Upper lobe of right lung (tissue), 1 donor: ENCODE measurements at regions not wholly inside any gene's neighbourhood (a gene's known extent, or its start where the extent isn't known, plus 50 kb on each side); places are given as distances from the start of the nearest gene placed in this dataset.

ENCODE experiments used
- ATAC-seq: fragments of 200-7000 bp; cut with Tn5 transposase; one replicate; pipeline ENCODE4 v1.9.1; 2020; ENCODE audit warnings: mild to moderate bottlenecking, moderate library complexity
- DNase-seq: peaks from one replicate; pipeline ENCODE4 v3.0.0-alpha.2; 2020
- H3K27ac ChIP-seq: fragments of 200-600 bp; one replicate; pipeline ENCODE4 v1.8.0; 2022
- H3K27me3 ChIP-seq: fragments of 200-600 bp; one replicate; pipeline ENCODE4 v1.8.0; 2022; ENCODE audit warnings: mild to moderate bottlenecking
- H3K36me3 ChIP-seq: fragments of 200-600 bp; one replicate; pipeline ENCODE4 v1.8.0; 2022
- H3K4me1 ChIP-seq: fragments of 200-600 bp; one replicate; pipeline ENCODE4 v1.8.0; 2022
- H3K4me3 ChIP-seq: fragments of 200-600 bp; one replicate; pipeline ENCODE4 v1.8.0; 2022; ENCODE audit warnings: mild to moderate bottlenecking
- H3K9me3 ChIP-seq: fragments of 200-600 bp; one replicate; pipeline ENCODE4 v1.8.0; 2022
- intact Hi-C: fragments of 100-400 bp; cut with DNase I; formaldehyde crosslinking; loops from one replicate; pipeline ENCODE4 v1.11.0; 2022
- TF ChIP-seq, protein P1 (sequence below): fragments of 200-600 bp; IDR thresholded peaks from one replicate; pipeline ENCODE4 v1.8.0; 2022; ENCODE audit warnings: antibody characterized with exemption
- donor health status: DM: no; HTN: yes; CAD: no; lungs with severe emphysema.

DNA sequence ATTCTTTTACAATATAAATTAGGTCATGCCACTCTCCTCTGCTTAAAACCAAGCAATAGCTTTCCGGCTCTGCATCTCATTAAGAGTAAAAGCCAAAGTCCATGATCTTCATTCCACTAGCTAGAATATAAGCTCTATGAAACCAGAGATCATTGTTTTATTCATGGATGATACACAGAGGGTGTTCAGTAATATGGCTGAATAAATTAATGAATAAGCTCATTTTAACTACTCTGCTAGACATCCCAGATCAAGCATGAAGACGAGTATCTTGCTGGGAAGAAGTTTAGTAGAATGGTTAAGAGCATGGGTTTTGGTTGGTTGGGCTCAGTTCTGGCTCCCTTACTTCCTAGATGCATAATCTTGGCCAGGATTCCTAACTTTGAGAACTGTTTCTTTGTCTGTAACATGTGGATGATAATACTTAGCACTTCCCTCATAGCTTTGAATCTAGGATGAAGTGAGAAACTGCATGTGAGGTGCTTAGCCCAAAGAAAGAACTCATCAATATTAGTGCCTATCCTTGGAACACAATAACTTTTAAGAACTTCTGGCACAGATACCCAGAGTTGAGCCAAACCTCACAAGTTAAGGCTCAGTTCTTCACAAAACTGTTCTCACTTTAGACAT is 106.8 kb downstream of the MSX2 start:
- H3K27ac ChIP-seq, result no peak overlapping the region
- H3K4me1 ChIP-seq, result no peaks in the 10 kb centered on the region
- intact Hi-C loops, result no loop called here
- H3K27me3 ChIP-seq, result no peaks in the 10 kb centered on the region
- no peaks in the 10 kb centered on the region for H3K36me3 ChIP-seq
- no peaks in the 10 kb centered on the region for H3K9me3 ChIP-seq
- TF ChIP-seq, protein P1, sequence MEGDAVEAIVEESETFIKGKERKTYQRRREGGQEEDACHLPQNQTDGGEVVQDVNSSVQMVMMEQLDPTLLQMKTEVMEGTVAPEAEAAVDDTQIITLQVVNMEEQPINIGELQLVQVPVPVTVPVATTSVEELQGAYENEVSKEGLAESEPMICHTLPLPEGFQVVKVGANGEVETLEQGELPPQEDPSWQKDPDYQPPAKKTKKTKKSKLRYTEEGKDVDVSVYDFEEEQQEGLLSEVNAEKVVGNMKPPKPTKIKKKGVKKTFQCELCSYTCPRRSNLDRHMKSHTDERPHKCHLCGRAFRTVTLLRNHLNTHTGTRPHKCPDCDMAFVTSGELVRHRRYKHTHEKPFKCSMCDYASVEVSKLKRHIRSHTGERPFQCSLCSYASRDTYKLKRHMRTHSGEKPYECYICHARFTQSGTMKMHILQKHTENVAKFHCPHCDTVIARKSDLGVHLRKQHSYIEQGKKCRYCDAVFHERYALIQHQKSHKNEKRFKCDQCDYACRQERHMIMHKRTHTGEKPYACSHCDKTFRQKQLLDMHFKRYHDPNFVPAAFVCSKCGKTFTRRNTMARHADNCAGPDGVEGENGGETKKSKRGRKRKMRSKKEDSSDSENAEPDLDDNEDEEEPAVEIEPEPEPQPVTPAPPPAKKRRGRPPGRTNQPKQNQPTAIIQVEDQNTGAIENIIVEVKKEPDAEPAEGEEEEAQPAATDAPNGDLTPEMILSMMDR, result no peak
- no peak for DNase-seq
- H3K4me3 ChIP-seq, result no peak overlapping the region
- no peak for ATAC-seq

- TF ChIP-seq, protein P1, result no peak
- H3K36me3 ChIP-seq, result no peaks in the 10 kb centered on the region
- no peak overlapping the region for H3K4me3 ChIP-seq
- H3K4me1 ChIP-seq, result no peaks in the 10 kb centered on the region
- intact Hi-C loops, result no loop called here
- no peaks in the 10 kb centered on the region for H3K27me3 ChIP-seq
- ATAC-seq (no peak), DNase-seq (no peak)
- H3K27ac ChIP-seq, result no peak overlapping the region
- H3K9me3 ChIP-seq, result no peaks in the 10 kb centered on the region
Observed at GRCh38 chr5:174829511-174829864, 105.1 kb downstream of the MSX2 start.

DNA sequence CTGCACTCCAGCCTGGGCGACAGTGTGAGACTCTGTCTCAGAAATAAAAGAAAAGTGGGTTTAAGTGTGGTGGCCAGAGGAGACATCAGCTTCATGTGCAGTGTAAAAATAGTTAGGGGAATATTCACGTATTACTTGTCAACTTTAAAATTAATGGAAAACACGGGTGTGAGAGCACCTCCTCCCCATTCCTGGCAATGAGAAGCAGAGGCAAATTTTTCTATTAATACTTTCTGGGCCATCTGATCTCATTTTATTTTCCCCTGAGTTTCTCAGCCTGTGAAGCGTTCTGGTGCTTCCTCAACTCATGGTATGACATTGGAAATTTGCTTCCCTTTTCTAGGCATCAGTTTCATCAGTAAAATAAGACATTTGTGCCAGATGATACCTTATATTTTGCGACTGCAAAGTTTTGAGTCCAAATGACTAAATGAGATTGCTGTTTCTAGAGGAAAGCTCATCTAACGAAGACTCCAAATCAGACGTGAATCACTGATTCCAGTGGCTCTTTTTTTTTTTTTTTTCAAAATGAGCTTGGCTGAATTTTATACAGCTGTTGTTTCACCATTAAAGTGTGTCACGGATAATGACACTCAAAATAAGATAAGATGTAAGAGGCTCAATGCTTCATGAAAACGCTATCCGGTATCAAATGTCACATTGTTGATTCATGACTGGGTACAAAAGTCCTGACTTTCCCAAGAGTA is 104.6 kb downstream of the MSX2 start:
- Histone ChIP-seq H3K27ac (no peak overlapping the region), H3K4me3 (no peak overlapping the region), H3K9me3 (no peaks in the 10 kb centered on the region), H3K27me3 (no peaks in the 10 kb centered on the region), H3K36me3 (no peaks in the 10 kb centered on the region), H3K4me1 (no peaks in the 10 kb centered on the region)
- intact Hi-C loops, result no loop called here
- TF ChIP-seq, protein P1, result no peak
- DNase-seq (no peak), ATAC-seq (no peak)

- H3K4me1 ChIP-seq, result no peaks in the 10 kb centered on the region
- no peaks in the 10 kb centered on the region for H3K9me3 ChIP-seq
- intact Hi-C loops, result no loop called here
- H3K4me3 ChIP-seq, result no peak overlapping the region
- H3K27me3 ChIP-seq, result no peaks in the 10 kb centered on the region
- ATAC-seq (no peak), DNase-seq (no peak)
- TF ChIP-seq, protein P1, result no peak
- H3K27ac ChIP-seq, result no peak overlapping the region
- no peaks in the 10 kb centered on the region for H3K36me3 ChIP-seq
Observed at GRCh38 chr5:174827558-174827957, 103.2 kb downstream of the MSX2 start.

GRCh38 chr5:174825587-174825986 is 101.2 kb downstream of the MSX2 start:
- Histone ChIP-seq H3K27ac (no peak overlapping the region), H3K36me3 (no peaks in the 10 kb centered on the region), H3K9me3 (no peaks in the 10 kb centered on the region), H3K4me1 (no peaks in the 10 kb centered on the region), H3K4me3 (no peak overlapping the region), H3K27me3 (no peaks in the 10 kb centered on the region)
- DNase-seq (no peak), ATAC-seq (no peak)
- TF ChIP-seq, protein P1, result no peak
- intact Hi-C loops, result no loop called here
